ENCODE measurements at regions not wholly inside any gene's neighbourhood (a gene's known extent, or its start where the extent isn't known, plus 50 kb on each side); places are given as distances from the start of the nearest gene placed in this dataset.
"Not testable (repeated sequence)": the region's sequence is repeated elsewhere in the genome, so short reads cannot be mapped to it uniquely, and the experiment has no call there.

- Histone ChIP-seq H3K27ac (ENCODE audit: low read length) (no peak overlapping the region), H3K36me3 (ENCODE audit: control insufficient read depth, insufficient read depth, low read length) (no peaks in the 10 kb centered on the region), H3K27me3 (ENCODE audit: control insufficient read depth, insufficient read depth, low read length) (no peaks in the 10 kb centered on the region; the same call in 1 of the 2 replicates), H3K4me3 (ENCODE audit: low read depth in 2 of 2, low read length in 2 of 2) (no peak overlapping the region), H3K9me3 (ENCODE audit: control insufficient read depth, insufficient read depth, low read depth, low read length) (no peaks in the 10 kb centered on the region), H3K4me1 (ENCODE audit: control insufficient read depth, insufficient read depth, low read length) (no peaks in the 10 kb centered on the region)
- no peak for DNase-seq (ENCODE audit: low read depth, low spot score)
- in situ Hi-C loops (cut with HindIII; ENCODE audit: low pct_unique_long_range_greater_than_20kb, low sequenced_read_pairs), result no loop called here
- no peak for TF ChIP-seq REST (IDR thresholded peaks at IDR 0.05; ENCODE audit: insufficient read depth in 1 of 2, low read depth in 2 of 2, low read length in 1 of 2)
- TF ChIP-seq TCF7L2 (IDR thresholded peaks at IDR 0.05; ENCODE audit: low read depth, low read length), result no peak
- TF ChIP-seq SIN3A (IDR thresholded peaks at IDR 0.05; ENCODE audit: borderline replicate concordance, insufficient read depth, low read depth, low read length), result no peak
- no peak for TF ChIP-seq CTCF (IDR thresholded peaks at IDR 0.05)
- TF ChIP-seq POLR2AphosphoS5 (IDR thresholded peaks at IDR 0.05; ENCODE audit: low read depth, low read length), result no peak
- no peak for ATAC-seq
- intact Hi-C loops (cut with micrococcal nuclease; ENCODE audit: unreplicated experiment), result no loop called here
- ChIA-PET POLR2A (no interaction called here), CTCF (no interaction called here)
- no TSS peak for BruUV-seq (replicated peaks)
Observed at GRCh38 chr6:137715589-137716045, 151.4 kb upstream of the TNFAIP3 start.

- DNase-seq (ENCODE audit: low read depth, low spot score), result no peak
- no peak overlapping the region for H3K4me3 ChIP-seq (ENCODE audit: low read depth in 2 of 2, low read length in 2 of 2)
- H3K4me1 ChIP-seq (ENCODE audit: control insufficient read depth, insufficient read depth, low read length), result no peaks in the 10 kb centered on the region
- in situ Hi-C loops (cut with HindIII; ENCODE audit: low pct_unique_long_range_greater_than_20kb, low sequenced_read_pairs) (no loop called here), intact Hi-C loops (cut with micrococcal nuclease; ENCODE audit: unreplicated experiment) (no loop called here)
- ChIA-PET POLR2A (no interaction called here), CTCF (no interaction called here)
- no peaks in the 10 kb centered on the region; the same call in 1 of the 2 replicates for H3K27me3 ChIP-seq (ENCODE audit: control insufficient read depth, insufficient read depth, low read length)
- H3K36me3 ChIP-seq (ENCODE audit: control insufficient read depth, insufficient read depth, low read length), result no peaks in the 10 kb centered on the region
- TF ChIP-seq POLR2AphosphoS5 (IDR thresholded peaks at IDR 0.05; ENCODE audit: low read depth, low read length) (no peak), SIN3A (IDR thresholded peaks at IDR 0.05; ENCODE audit: borderline replicate concordance, insufficient read depth, low read depth, low read length) (no peak), CTCF (IDR thresholded peaks at IDR 0.05) (no peak), REST (IDR thresholded peaks at IDR 0.05; ENCODE audit: insufficient read depth in 1 of 2, low read depth in 2 of 2, low read length in 1 of 2) (no peak)
- ATAC-seq, result no peak
- no peaks in the 10 kb centered on the region for H3K9me3 ChIP-seq (ENCODE audit: control insufficient read depth, insufficient read depth, low read depth, low read length)
- H3K27ac ChIP-seq (ENCODE audit: low read length), result no peak overlapping the region
- no TSS peak for BruUV-seq (replicated peaks)
Observed at GRCh38 chr6:137717074-137718073, 149.7 kb upstream of the TNFAIP3 start.

- H3K9me3 ChIP-seq (ENCODE audit: control insufficient read depth, insufficient read depth, low read depth, low read length); H3K36me3 ChIP-seq (ENCODE audit: control insufficient read depth, insufficient read depth, low read length); ATAC-seq; H3K27ac ChIP-seq (ENCODE audit: low read length); H3K4me3 ChIP-seq (ENCODE audit: low read depth in 2 of 2, low read length in 2 of 2); CTCF ChIA-PET; intact Hi-C loops (cut with micrococcal nuclease; ENCODE audit: unreplicated experiment); H3K4me1 ChIP-seq (ENCODE audit: control insufficient read depth, insufficient read depth, low read length); H3K27me3 ChIP-seq (ENCODE audit: control insufficient read depth, insufficient read depth, low read length); in situ Hi-C loops (cut with HindIII; ENCODE audit: low pct_unique_long_range_greater_than_20kb, low sequenced_read_pairs); BruUV-seq (replicated peaks); DNase-seq (ENCODE audit: low read depth, low spot score): not testable (repeated sequence)
- POLR2A ChIA-PET, result interaction anchor here (0.6 kb wide), 1 partner anchor 20 kb away, joined by 4 read pairs; no protein-coding TSS in a partner anchor
Observed at GRCh38 chr6:137718903-137719302, 148.2 kb upstream of the TNFAIP3 start.

All from Panc1 (cell line).